DOHH2 (cell line): ENCODE measurements at regions not wholly inside any gene's neighbourhood (a gene's known extent, or its start where the extent isn't known, plus 50 kb on each side); places are given as distances from the start of the nearest gene placed in this dataset.

Experiments
- H3F3A ChIP-seq: fragments of 200-600 bp; sonication (generic), shearing (Covaris generic); 2 replicates; pipeline ENCODE4 v1.6.0; 2016; ENCODE audit warnings: antibody characterized with exemption, mild to moderate bottlenecking; ENCODE audit not compliant: control insufficient read depth, insufficient read depth
- H3K27ac ChIP-seq: fragments of 200-600 bp; sonication (generic); 2 replicates; pipeline ENCODE4 v1.5.1; 2014; ENCODE audit warnings: low read depth, mild to moderate bottlenecking, low read length, moderate library complexity
- H3K27me3 ChIP-seq: fragments of 200-600 bp; sonication (generic); 2 replicates; pipeline ENCODE4 v1.6.1; 2014; ENCODE audit warnings: mild to moderate bottlenecking, low read length, mixed read lengths; ENCODE audit not compliant: control insufficient read depth
- H3K36me3 ChIP-seq: fragments of 200-600 bp; sonication (generic); 2 replicates; pipeline ENCODE4 v1.6.1; 2014; ENCODE audit warnings: mild to moderate bottlenecking, low read length, moderate library complexity, mixed read lengths; ENCODE audit not compliant: control insufficient read depth
- H3K4me1 ChIP-seq: fragments of 200-600 bp; sonication (generic); 2 replicates; pipeline ENCODE4 v1.6.1; 2014; ENCODE audit warnings: mild to moderate bottlenecking, low read length, mixed read lengths; ENCODE audit not compliant: control insufficient read depth
- H3K4me2 ChIP-seq: fragments of 200-600 bp; sonication (generic); 2 replicates; pipeline ENCODE4 v1.6.0; 2014; ENCODE audit warnings: mild to moderate bottlenecking, low read length, moderate library complexity
- H3K4me3 ChIP-seq: fragments of 200-600 bp; sonication (generic); 2 replicates; pipeline ENCODE4 v1.5.1; 2014; ENCODE audit warnings: mild to moderate bottlenecking, low read length, mixed read lengths
- H3K79me2 ChIP-seq: fragments of 200-600 bp; sonication (generic); 2 replicates; pipeline ENCODE4 v1.6.1; 2014; ENCODE audit warnings: mild to moderate bottlenecking, low read length, mixed read lengths; ENCODE audit not compliant: control insufficient read depth
- H3K9me2 ChIP-seq: fragments of 200-600 bp; sonication (generic); replicated peaks from 2 replicates; pipeline ENCODE4 v1.6.1; 2014; ENCODE audit warnings: mild to moderate bottlenecking, low read length, mixed read lengths; ENCODE audit not compliant: control insufficient read depth
- H3K9me3 ChIP-seq: fragments of 200-600 bp; sonication (generic); 2 replicates; pipeline ENCODE4 v1.6.1; 2014; ENCODE audit warnings: antibody characterized with exemption, low read length, mixed read lengths; ENCODE audit not compliant: control insufficient read depth, insufficient read depth
- H4K20me1 ChIP-seq: fragments of 200-600 bp; sonication (generic); 2 replicates; pipeline ENCODE4 v1.6.0; 2014; ENCODE audit warnings: low read depth, mild to moderate bottlenecking, antibody characterized with exemption, low read length, moderate library complexity; ENCODE audit not compliant: control insufficient read depth, insufficient read depth
- CTCF ChIP-seq: fragments of 200-600 bp; sonication (generic); IDR thresholded peaks from one replicate; pipeline ENCODE4 v1.5.1; 2014; ENCODE audit warnings: antibody characterized with exemption, mild to moderate bottlenecking, low read depth, low read length; ENCODE audit not compliant: poor library complexity, severe bottlenecking
- EZH2phosphoT487 ChIP-seq: fragments of 200-600 bp; sonication (generic); IDR thresholded peaks from 2 replicates; pipeline ENCODE4 v1.6.1; 2017; ENCODE audit warnings: borderline replicate concordance, mild to moderate bottlenecking, antibody characterized with exemption, low read length, moderate library complexity, mixed read lengths

- Histone ChIP-seq H3F3A (no peaks in the 10 kb centered on the region), H3K4me2 (no peak overlapping the region), H3K27me3 (no peaks in the 10 kb centered on the region), H3K9me2 (no peaks in the 10 kb centered on the region), H3K79me2 (no peaks in the 10 kb centered on the region), H4K20me1 (no peaks in the 10 kb centered on the region), H3K4me1 (no peaks in the 10 kb centered on the region), H3K27ac (no peak overlapping the region), H3K9me3 (no peaks in the 10 kb centered on the region), H3K36me3 (no peaks in the 10 kb centered on the region), H3K4me3 (no peak overlapping the region)
- no peak for TF ChIP-seq EZH2phosphoT487
- TF ChIP-seq CTCF, result no peak
These were observed 452.6 kb upstream of the CAMK1G start for GRCh38 chr1:209130886-209131285.

GRCh38 chr1:209132736-209133467 lies 450.6 kb upstream of the CAMK1G start:
- Histone ChIP-seq H3K27me3 (no peaks in the 10 kb centered on the region), H3F3A (no peaks in the 10 kb centered on the region), H3K36me3 (no peaks in the 10 kb centered on the region), H3K79me2 (no peaks in the 10 kb centered on the region), H3K27ac (no peak overlapping the region), H3K4me2 (no peak overlapping the region), H3K9me2 (no peaks in the 10 kb centered on the region), H3K4me1 (no peaks in the 10 kb centered on the region), H4K20me1 (no peaks in the 10 kb centered on the region), H3K9me3 (no peaks in the 10 kb centered on the region), H3K4me3 (no peak overlapping the region)
- no peak for TF ChIP-seq EZH2phosphoT487
- no peak for TF ChIP-seq CTCF

GRCh38 chr1:209134001-209134400 lies 449.5 kb upstream of the CAMK1G start:
- Histone ChIP-seq H3K4me2 (no peak overlapping the region), H3K9me3 (no peaks in the 10 kb centered on the region), H3K27me3 (no peaks in the 10 kb centered on the region), H3K27ac (no peak overlapping the region), H3K4me3 (no peak overlapping the region), H3K79me2 (no peaks in the 10 kb centered on the region), H3K36me3 (no peaks in the 10 kb centered on the region), H3F3A (no peaks in the 10 kb centered on the region), H3K4me1 (no peaks in the 10 kb centered on the region), H4K20me1 (no peaks in the 10 kb centered on the region), H3K9me2 (no peaks in the 10 kb centered on the region)
- no peak for TF ChIP-seq CTCF
- TF ChIP-seq EZH2phosphoT487, result no peak
